GM21619 (cell line): ENCODE measurements at regions not wholly inside any gene's neighbourhood (a gene's known extent, or its start where the extent isn't known, plus 50 kb on each side); places are given as distances from the start of the nearest gene placed in this dataset.
"Not testable (repeated sequence)": the region's sequence is repeated elsewhere in the genome, so short reads cannot be mapped to it uniquely, and the experiment has no call there.

ENCODE experiments used
- ATAC-seq: cut with Tn5 transposase; IDR thresholded peaks from one replicate; pipeline ENCODE4 v1.9.1; 2021; ENCODE audit not compliant: unreplicated experiment

DNA sequence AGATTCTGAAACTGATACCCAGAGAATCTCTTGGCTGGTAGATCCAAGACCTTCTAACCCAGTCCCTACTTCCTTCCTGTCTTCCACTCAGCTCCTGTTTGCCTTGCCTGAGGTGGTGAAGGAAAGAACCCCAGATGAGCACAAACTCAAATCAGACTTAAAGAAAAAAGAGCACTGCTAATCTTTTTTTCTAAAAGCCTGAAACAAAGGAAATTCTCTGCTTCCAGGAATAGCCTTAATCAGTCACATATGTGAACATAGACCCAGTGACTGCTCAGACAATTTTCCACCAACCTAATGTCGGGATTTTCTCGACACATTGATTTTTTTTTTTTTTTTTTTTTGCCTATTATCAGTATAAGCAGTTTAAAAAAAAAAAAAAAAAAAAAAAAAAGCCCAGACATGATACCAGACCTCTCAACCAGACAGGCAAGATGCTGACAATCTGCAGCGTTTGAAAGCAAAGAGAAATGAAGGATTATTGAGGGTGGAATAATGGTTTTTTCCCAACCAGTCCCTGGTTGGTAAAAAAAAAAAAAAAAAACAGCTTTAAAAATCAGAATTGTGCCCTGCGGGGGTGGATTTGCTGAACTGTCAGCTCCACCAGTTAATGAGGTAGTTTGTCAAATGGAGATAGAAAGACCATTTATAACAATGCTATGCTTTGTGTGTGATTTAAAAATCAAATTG, 256.8 kb upstream of the RARB start:
- ATAC-seq = no peak

- ATAC-seq = no peak
Observed at GRCh38 chr3:25171897-25172296, 256.2 kb upstream of the RARB start.

- no peak for ATAC-seq
Observed at GRCh38 chr3:25173606-25174005, 254.5 kb upstream of the RARB start.

DNA sequence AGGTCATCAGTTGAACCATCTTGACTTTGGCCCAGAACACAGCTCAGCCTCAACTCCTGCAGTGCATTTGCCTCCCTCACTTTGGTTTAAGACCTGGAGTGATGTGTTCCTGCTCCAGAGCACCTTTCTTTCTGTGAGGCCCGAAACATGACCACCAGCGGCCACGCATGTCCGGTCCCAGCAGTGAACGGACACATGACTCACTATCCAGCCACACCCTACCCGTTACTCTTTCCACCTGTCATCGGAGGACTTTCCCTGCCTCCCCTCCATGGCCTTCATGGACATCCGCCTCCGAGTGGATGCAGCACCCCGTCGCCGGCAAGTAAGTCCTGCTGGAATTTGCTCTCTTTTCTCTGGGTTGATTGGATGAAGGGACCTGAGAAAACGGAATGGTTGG, 253.8 kb upstream of the RARB start:
- no peak for ATAC-seq

DNA sequence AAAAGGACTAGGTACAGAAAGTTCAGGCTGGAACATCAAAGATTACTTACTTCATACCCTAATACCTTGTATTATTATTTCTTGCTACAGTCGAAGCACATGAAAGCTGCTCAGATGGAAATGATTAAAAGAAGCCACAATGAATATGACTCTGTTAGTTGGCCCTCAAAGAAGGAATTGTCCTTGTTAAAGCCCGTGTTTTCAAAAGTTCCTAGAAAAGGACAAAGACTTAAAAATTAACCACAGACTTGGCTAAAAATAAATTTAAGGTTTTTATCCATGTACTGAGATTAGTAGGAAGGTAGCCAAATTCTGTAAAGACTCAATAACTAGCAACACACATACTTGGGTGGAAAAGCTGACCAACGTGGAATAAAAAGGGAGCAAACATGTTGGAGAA, 251.0 kb upstream of the RARB start:
- no peak for ATAC-seq

DNA sequence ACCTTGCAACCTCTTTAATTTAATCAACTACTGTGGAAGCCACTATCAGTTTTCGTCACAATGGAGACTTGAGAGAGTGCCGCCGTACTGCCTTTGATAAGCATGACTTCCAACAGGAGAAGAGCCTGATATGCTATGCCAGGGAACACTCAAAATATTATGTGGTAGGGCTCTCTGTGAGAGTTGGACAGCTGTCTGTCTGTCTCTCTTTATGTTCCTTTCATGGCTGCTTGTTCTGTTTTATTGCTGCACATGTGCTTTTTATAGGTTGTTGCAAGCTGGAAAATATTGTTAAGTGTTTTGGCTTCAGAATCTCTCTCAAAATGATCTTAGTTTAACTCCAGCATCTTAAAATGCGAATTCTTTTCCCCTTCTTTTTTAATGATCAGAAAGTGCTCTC, 249.4 kb upstream of the RARB start:
- ATAC-seq = no peak

DNA sequence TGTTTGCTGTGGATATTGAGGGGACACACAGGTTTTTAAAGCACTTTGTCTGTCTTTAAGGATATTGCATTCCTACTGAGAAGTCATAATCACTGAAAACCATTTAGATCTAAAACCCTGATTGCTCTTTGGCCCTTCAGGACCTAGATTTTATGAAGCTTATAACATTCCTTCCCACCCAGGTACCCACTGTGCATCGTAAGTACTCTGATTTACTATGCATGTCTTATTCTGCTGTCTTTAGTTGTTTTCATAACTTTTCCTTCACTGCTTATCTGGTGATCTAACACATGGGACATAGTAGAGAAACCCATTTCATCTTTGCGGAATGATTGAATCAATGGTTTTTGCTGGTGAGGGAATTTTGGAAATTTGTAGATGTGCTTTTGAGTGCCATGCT, 247.0 kb upstream of the RARB start:
- no peak for ATAC-seq

DNA sequence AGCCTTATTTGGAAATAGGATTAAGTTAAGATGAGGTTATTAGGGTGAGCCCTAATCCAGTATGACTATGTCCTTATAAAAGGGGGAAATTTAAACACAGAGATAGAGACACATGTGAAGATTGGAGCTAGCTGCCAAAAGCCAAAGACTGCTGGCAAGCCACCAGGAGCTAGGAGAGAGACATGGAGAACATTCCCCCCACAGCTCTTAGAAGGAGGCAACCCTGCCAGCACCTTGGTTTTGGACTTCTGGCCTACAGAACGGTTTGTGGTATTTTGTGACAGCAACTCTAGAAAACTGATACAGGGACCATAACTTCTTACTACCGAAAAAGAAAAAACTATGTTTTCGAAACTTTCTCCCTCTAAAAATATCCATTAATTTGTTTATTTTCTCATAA, 245.3 kb upstream of the RARB start:
- ATAC-seq = no peak

DNA sequence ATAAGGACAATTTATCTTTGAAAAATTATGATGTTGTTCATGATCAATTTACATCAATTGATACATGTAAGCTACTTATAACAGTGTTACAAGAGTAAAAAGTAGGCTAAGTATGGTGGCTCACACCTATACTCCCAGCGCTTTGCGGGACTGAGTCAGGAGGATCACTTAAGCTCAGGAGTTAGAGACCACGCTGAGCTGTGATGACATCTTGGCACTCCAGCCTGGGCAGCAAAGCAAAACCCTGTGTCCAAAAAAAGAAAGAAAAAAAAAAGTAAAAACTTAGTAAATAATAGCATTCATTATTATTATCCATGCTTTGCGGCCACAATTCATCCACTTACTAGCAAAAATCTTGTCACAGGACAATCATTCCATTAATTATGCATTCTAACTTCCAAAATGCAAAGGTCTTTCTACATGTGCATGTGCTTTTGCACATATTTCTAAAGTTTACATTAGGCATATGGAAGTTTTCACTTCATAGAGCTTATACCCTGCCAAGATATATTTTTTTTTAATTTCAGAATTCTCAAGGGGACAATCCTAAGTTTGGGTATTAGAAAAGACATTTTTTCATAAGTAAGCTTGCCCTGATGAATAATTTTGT, 243.3 kb upstream of the RARB start:
- ATAC-seq = no peak

DNA sequence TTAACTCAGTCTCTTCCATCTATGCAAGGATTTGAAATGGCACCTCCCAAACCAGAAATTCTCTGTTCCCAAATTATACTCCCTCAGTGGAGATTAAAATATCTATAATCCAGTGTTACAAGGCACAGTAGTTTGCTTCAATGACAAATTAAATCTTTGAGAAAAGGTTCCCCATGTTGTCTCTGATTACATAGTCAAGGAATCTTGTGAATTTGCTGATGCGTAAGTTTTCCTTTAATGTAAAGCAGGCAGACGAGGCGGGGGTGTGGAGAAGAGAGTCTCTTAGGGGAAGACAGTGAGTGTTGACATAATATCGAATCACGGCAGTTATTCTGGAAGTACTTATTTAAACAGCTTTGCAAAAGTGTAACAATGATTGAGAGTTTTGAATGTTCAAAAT, 236.4 kb upstream of the RARB start:
- ATAC-seq = no peak

- ATAC-seq = not testable (repeated sequence)
Observed at GRCh38 chr3:25199567-25199966, 228.5 kb upstream of the RARB start.

DNA sequence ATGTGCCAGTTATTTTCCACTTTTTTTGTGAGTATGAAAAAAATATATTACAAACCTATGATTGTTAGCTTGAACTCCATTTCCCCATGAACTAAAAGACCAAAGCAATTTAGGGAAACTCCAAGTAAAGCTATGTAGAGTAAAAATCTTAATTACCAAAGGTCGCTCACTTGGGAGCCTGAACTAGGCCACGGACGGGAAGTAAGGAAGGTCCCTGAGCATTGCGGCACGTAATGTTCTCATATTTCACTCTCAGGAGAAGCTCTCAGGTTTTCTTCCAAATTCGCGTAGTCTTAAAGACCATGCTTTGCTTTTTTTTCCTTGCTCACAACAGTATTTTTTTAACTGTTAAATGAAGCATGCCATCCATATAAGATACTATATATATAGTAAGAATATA, 215.3 kb upstream of the RARB start:
- no peak for ATAC-seq

- ATAC-seq = no peak
Observed at GRCh38 chr3:25214034-25214433, 214.0 kb upstream of the RARB start.

- no peak for ATAC-seq
Observed at GRCh38 chr3:25218362-25218761, 209.7 kb upstream of the RARB start.

DNA sequence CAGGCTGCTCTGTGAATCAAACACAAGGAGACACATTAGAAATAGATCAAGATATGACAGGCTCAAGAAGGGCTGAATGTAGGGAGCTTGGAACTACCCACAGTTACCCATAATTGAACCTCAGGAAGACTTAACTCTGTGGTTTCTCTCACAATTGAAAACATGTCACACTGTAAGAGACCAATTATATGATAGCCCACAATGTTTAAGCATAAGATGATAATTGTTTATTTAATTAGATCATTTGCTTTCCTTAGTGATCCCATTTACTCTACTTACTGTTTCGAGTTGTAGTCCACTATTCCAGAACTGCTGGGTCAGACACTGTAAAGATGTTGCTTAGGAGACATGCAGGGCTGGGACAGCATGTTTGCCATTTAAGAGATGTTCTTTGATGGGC, 201.3 kb upstream of the RARB start:
- ATAC-seq = no peak

DNA sequence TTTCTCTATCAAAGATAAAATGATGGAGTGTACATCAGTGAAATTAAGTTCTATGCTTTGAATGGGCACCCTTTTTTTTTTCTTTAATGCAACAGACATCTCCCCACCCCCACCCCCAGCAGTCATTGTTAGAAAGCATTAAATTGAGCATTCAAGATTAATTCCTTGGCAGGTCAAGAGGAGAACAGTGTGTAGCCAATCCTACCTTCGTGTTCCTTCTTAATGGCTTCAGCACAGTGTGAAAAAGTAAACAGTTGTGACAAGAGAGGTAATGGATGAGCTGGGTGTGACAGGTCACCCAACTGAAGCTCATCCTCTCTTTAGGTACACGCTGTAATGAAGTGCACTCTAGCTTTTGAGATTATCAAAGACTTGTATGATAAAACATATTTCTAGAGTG, 198.5 kb upstream of the RARB start:
- no peak for ATAC-seq

DNA sequence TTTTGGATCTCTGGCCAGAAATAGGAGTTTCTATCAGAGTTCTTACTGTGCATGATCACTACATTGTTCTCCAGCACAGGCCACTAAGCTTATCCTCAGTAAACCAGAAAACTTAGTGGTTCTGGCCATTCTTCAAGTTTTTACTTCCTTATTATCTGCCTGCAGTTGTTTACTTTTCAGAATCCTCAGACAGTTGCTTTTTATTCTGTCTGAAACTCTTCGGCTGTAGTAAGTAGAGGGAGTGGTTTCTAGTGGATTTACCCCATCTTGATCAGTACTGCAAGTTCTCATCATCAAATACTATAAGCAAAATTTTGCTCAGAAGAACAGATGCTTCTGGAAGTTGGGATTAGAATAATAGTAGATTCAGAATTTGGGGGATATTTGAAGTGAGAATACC, 193.0 kb upstream of the RARB start:
- ATAC-seq = no peak

- ATAC-seq = no peak
Observed at GRCh38 chr3:25235466-25235865, 192.6 kb upstream of the RARB start.

- ATAC-seq = no peak
Observed at GRCh38 chr3:25237602-25238001, 190.5 kb upstream of the RARB start.

DNA sequence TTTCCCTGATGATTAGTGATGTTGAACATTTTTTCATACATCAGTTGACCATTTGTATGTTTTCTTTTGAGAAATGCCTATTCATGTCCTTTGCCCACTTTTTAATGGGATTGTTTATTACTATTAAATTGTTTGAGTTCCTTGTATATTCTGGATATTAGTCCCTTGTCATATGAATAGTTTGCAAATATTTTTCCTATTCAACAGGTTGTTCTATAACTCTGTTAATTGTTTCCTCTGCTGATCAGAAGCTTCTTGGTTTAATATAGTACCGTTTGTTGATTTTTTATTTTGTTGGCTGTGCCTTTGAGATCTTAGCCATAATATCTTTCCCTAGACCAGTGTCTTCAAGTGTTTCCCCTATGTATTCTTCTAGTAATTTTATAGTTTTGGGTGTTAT, 189.0 kb upstream of the RARB start:
- no peak for ATAC-seq

DNA sequence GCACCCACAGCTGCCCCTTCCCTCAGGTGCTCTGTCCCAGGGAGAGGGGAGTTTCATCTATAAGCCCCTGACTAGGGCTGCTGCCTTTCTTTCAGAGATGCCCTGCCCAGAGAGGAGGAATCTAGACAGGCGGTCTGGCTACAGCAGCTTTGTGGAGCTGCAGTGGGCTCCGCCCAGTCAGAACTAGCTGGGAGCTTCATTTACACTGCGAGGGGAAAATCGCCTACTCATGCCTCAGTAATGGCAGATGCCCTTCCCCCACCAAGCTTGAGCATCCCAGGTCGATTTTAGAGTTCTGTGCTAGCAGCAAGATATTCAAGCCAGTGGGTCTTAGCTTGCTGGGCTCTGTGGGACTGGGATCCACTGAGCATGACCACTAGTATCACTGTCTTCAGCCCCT, 181.2 kb upstream of the RARB start:
- ATAC-seq = no peak

GRCh38 chr3:25252291-25252690, 175.8 kb upstream of the RARB start:
- no peak for ATAC-seq

- no peak for ATAC-seq
Observed at GRCh38 chr3:25257026-25257425, 171.0 kb upstream of the RARB start.
